ENCODE measurements at regions not wholly inside any gene's neighbourhood (a gene's known extent, or its start where the extent isn't known, plus 50 kb on each side); places are given as distances from the start of the nearest gene placed in this dataset.

DNA sequence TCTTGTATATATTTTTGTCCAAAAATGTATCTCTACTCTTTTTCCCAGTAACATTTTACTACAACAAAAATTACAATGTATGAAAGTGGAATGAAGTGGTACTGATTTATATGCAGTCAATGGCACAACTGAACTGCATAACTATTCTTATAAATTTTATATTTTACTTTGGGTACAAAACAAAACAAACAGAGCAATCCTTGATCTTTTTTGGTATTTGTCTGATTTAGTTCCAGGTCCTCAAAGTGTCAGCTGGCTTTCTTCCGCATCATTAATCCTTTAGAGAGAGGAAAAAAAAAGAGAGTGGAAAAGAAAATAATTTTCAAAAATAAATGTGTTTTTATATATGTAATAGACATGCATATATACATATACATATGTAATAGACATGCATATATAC, 252.4 kb upstream of the SLIT2 start:
- no peak for DNase-seq (ENCODE audit: low read depth, low spot score)

- no peak for DNase-seq (ENCODE audit: low read depth, low spot score)
Measured at GRCh38 chr4:19993242-19993641, 258.5 kb upstream of the SLIT2 start.

DNA sequence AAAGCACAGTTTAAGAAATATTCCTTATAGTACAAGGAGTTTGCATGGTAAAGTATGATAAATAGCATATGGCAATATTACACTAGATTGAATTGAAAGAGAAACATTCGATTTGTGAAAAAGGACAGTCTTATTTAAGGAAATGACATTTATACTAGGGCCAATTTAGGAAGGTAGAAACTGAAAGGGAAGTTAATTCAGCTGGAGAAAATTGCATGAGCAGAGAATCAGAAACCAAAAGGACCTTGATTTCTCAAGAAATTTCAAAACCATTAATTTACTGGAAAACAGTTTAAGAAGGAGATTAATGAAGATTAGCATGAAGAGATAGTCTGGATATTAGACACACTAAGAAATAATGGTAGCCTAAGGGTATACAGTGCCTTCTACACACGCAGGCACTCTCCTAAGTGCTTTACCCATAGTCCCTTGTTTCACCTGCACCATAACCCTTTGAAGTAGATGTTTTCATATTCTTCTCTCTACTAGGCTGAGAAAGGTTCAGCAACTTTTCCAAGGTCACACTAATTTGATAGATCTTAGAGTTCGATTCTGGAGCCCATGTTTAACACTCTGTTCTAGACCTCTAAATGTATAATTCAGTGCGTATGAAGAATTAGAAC, 259.1 kb upstream of the SLIT2 start:
- no peak for DNase-seq (ENCODE audit: low read depth, low spot score)

DNA sequence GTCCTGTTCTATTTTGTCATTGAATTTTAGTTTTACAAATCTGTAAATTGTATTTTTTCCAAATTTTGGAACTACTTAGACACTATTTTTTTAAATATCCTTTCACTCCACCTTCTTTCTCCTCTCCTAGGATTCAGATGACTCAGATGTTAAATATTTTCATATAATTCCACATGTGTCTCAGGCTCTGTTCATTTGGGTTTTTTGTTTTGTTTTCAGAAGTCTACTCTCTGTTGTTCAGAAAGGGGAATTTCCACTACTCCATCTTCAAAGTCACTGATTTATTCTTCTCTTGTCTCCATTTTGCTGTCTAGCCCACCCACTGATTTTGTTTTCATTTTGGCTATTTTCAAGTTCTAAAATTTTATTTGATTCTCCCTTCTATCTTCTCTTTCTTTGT, 264.0 kb upstream of the SLIT2 start:
- peak; percentile 60 for DNase-seq (ENCODE audit: low read depth, low spot score)

GRCh38 chr4:19983072-19983471, 268.6 kb upstream of the SLIT2 start:
- peak; percentile 64 for DNase-seq (ENCODE audit: low read depth, low spot score)

DNA sequence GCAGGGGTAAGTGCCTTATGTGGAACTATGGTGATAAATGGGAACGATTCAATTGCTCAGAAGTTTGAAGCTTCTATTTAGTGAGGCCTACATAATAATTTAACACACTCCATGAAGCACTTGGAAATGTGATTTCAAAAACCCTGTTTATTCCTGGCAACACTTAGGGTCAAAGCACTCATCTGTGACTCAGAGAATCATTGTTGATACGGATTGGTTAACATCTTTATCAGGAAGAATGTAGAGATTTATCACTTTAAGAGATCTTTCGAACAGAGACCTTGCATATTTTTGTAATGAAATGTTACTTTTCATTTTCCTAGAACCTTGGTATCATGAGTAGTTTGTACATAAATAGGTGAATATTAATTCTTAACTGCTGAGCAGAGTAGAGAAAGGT, 269.1 kb upstream of the SLIT2 start:
- peak; percentile 24 for DNase-seq (ENCODE audit: low read depth, low spot score)

DNA sequence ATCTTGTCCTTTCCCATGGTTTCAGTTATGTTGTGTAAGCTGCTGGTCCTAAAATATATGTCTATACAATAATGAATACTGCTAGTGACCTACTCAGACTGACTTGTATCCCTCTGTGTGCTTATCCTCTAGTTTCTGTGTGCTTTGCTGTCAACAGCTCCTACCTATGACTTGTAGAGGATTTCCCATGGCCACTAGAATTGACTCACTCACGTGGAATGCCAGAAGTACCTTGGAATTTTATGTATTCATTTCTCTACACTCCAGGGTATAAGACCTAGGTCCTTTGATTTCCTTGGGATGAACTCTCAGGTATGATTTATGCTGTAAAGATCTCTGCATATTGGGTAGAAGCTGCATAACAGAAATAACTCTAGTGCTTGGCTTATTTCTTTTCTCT, 279.9 kb upstream of the SLIT2 start:
- DNase-seq (ENCODE audit: low read depth, low spot score), result peak; percentile 59

GRCh38 chr4:19969492-19969891, 282.2 kb upstream of the SLIT2 start:
- DNase-seq (ENCODE audit: low read depth, low spot score), result no peak

- DNase-seq (ENCODE audit: low read depth, low spot score), result peak; percentile 40
Measured at GRCh38 chr4:19961091-19961490, 290.6 kb upstream of the SLIT2 start.

- peak; percentile 60 for DNase-seq (ENCODE audit: low read depth, low spot score)
Measured at GRCh38 chr4:19958848-19959247, 292.9 kb upstream of the SLIT2 start.

DNA sequence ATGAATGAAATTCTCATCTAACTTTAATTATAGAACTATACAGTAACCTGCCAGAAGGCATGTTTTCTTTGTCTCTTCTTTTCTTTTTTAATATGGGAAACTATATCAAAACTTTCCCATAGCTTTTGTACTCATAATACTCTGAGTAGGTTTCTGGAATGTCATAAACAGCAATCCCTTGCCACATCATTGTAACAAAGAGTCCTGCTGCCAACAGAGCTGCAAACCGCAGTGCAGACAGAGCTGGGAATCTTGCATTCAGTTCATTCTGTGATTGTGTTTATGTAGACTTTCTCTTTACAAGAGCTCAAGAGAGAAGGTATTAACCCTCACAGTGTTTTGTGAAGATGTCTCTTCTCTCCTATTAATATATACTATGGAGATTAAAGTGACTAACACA, 304.4 kb upstream of the SLIT2 start:
- DNase-seq (ENCODE audit: low read depth, low spot score), result peak; percentile 70

GRCh38 chr4:19945979-19946380, 305.7 kb upstream of the SLIT2 start:
- DNase-seq (ENCODE audit: low read depth, low spot score), result peak; percentile 94

GRCh38 chr4:19945501-19945900, 306.2 kb upstream of the SLIT2 start:
- no peak for DNase-seq (ENCODE audit: low read depth, low spot score)

DNA sequence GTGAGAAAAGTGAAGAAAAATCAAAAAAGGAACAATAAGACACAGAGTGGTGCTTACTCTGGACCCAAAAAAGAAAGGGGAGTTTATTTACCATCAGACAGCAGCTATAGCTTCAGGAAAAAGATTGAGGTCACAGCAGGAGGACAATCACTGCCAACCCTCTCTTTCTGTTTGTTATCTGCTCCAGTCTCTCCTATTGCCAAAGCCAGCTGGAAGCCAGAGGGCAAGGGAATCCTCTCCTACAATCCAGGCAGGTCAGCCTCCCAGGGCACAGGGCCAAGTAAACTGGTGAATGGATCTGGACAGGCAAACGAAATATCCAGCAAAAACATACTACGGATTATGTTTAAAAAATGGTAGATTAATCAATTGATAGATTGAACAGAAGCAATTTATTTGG, 306.9 kb upstream of the SLIT2 start:
- no peak for DNase-seq (ENCODE audit: low read depth, low spot score)

GRCh38 chr4:19944251-19944650, 307.5 kb upstream of the SLIT2 start:
- no peak for DNase-seq (ENCODE audit: low read depth, low spot score)

GRCh38 chr4:19941434-19941833, 310.3 kb upstream of the SLIT2 start:
- DNase-seq (ENCODE audit: low read depth, low spot score), result no peak

GRCh38 chr4:19940861-19941260, 310.8 kb upstream of the SLIT2 start:
- no peak for DNase-seq (ENCODE audit: low read depth, low spot score)

DNA sequence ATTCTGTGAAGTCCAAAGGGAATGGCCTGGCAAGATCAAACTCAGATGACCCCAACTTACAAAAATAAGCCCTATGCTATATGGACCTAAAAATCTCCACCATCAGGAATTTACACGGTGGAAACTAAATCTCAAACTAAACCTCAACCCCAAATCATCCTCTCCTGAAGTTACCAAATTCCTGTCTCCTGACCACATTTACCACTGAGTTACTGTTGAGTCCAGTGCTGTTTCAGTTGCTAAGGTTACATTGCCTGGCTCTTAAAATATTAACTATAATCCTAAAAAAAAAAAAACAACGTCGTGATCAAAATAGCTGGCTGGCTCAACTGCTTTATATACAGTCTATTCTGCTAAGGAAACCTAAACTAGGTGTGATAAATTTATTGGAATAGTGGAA, 315.2 kb upstream of the SLIT2 start:
- peak; percentile 82 for DNase-seq (ENCODE audit: low read depth, low spot score)

DNA sequence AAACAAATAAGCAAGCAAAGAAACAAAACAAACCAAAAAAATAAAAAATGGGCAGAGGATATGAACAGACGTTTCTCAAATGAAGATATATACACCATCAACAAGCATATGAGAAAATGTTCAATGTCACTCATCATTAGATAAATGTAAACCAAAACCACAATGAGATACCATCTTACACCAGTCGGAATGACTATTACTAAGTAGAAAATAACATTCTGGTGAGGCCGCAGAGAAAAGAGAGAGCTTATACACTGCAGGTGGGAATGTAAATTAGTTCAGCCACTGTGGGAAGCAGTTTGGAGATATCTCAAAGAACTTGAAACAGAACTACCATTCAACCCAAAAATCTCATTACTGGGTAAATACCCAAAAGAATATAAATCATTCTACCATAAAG, 321.0 kb upstream of the SLIT2 start:
- no peak for DNase-seq (ENCODE audit: low read depth, low spot score)

- peak; percentile 7 for DNase-seq (ENCODE audit: low read depth, low spot score)
Measured at GRCh38 chr4:19927381-19927780, 324.3 kb upstream of the SLIT2 start.

DNA sequence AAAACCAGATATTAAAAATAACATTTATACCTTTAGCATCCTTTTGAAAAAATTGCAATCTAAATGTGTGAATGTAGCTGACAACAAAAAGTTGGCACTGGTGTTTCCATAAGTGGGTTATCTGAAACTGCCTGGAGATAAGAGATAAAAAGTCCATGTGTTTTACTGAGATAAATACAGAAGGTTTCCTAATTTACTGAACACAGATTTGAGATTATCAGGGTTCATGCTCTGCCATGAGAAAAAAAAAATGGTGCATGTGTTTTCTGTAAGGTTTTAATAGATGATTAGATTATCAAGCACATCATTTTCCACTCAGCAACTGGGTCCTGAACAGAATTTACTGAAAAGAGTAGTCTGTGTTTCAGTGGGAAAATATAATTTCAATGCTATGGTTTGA, 326.2 kb upstream of the SLIT2 start:
- DNase-seq (ENCODE audit: low read depth, low spot score), result no peak

DNA sequence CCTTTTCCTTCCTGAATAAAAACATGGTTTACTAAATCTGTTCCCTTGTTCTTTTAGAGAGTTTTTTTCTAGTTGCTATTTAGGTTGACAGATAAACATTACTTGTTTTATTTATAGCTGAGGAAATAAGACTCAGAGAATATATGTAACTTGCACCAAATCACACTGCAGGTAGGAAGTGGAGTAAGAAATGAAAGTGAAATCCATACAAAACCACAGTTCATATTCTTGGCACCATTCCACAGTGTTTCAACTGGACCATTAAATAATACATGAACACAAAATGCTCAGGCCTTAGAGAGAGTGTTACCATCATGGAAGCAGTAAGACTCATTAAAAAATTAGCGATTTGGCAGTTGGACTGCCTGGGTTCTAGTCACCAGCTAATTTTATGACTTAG, 326.9 kb upstream of the SLIT2 start:
- no peak for DNase-seq (ENCODE audit: low read depth, low spot score)

GRCh38 chr4:19915276-19915675, 336.4 kb upstream of the SLIT2 start:
- no peak for DNase-seq (ENCODE audit: low read depth, low spot score)

DNA sequence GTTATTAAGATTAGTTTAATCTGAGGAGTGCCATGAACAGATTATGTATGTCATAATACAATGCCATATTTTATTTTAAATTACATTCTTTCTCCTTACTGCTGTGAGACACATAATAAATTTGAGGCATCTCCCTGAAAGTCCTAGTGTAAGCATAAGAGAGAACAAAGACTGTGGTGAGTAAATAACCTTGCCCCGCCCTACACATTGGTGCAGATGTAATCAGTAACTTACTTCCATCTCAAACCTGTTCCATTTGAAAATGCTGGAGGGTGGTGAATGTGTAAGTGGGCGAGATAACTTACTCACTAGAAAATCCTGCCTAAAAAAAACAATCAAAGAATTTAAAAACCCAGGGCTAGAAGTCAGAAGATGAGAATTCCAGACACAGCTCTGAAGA, 338.1 kb upstream of the SLIT2 start:
- no peak for DNase-seq (ENCODE audit: low read depth, low spot score)

All from astrocyte of the hippocampus (primary cell).